ENCODE measurements at regions not wholly inside any gene's neighbourhood (a gene's known extent, or its start where the extent isn't known, plus 50 kb on each side); places are given as distances from the start of the nearest gene placed in this dataset.

- Mint-ChIP-seq H3K36me3 (ENCODE audit: insufficient read depth in 1 of 3, low read depth in 3 of 3) (peaks cover 10 to 24% (median 11%) of the 10 kb centered on the region in 3 experiments), H3K27ac (no peak overlapping the region), H3K27me3 (ENCODE audit: low read depth) (no peaks in the 10 kb centered on the region), H3K4me3 (no peak overlapping the region), H3K9me3 (peaks cover 19% of the 10 kb centered on the region in 2 experiments), H3K4me1 (peaks cover 0 to 10% of the 10 kb centered on the region in 2 experiments; a peak in 3 of 4 replicates)
- DNase-seq: no peak
- H4K8ac ChIP-seq (replicated peaks; ENCODE audit: insufficient read length, low read depth, low read length): no peak overlapping the region
- H2BK20ac ChIP-seq (ENCODE audit: low read depth, low read length, poor library complexity, severe bottlenecking): no peak overlapping the region
- no peak overlapping the region for H4K5ac ChIP-seq (ENCODE audit: insufficient read length, low read depth, low read length)
- H2BK12ac ChIP-seq (ENCODE audit: insufficient read length, low read depth, low read length): no peak overlapping the region
- H3K27me3 ChIP-seq (ENCODE audit: insufficient read depth, low read length): no peaks in the 10 kb centered on the region
- H3K4me2 ChIP-seq (ENCODE audit: insufficient read depth, insufficient read length, low read length): no peak overlapping the region
- H3K79me2 ChIP-seq (ENCODE audit: insufficient read depth, low read length): no peaks in the 10 kb centered on the region
- no peaks in the 10 kb centered on the region for H3K23me2 ChIP-seq (ENCODE audit: insufficient read length, low read depth, low read length, poor library complexity, severe bottlenecking)
- no peak overlapping the region for H2AK5ac ChIP-seq (ENCODE audit: insufficient read length, low read length)
- TF ChIP-seq, protein P1, sequence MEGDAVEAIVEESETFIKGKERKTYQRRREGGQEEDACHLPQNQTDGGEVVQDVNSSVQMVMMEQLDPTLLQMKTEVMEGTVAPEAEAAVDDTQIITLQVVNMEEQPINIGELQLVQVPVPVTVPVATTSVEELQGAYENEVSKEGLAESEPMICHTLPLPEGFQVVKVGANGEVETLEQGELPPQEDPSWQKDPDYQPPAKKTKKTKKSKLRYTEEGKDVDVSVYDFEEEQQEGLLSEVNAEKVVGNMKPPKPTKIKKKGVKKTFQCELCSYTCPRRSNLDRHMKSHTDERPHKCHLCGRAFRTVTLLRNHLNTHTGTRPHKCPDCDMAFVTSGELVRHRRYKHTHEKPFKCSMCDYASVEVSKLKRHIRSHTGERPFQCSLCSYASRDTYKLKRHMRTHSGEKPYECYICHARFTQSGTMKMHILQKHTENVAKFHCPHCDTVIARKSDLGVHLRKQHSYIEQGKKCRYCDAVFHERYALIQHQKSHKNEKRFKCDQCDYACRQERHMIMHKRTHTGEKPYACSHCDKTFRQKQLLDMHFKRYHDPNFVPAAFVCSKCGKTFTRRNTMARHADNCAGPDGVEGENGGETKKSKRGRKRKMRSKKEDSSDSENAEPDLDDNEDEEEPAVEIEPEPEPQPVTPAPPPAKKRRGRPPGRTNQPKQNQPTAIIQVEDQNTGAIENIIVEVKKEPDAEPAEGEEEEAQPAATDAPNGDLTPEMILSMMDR (conservative IDR thresholded peaks at IDR 0.05): no peak
- no peak overlapping the region for H3K14ac ChIP-seq (ENCODE audit: insufficient read depth, low read length)
- no peak overlapping the region for H3K4ac ChIP-seq (ENCODE audit: low read depth, low read length)
- no peaks in the 10 kb centered on the region for H3K4me1 ChIP-seq (ENCODE audit: insufficient read depth, low read length)
- no peak overlapping the region for H3K9ac ChIP-seq (ENCODE audit: extremely low read depth, insufficient read length, low read length)
- H3K56ac ChIP-seq (ENCODE audit: insufficient read length, low read depth, low read length): no peak overlapping the region
- H2BK15ac ChIP-seq (ENCODE audit: low read depth, low read length): no peak overlapping the region
- no CpG with 5 or more reads among the region's 3 CpGs for WGBS (ENCODE audit: extremely low coverage, insufficient read length, low lambda C conversion rate)
- H2BK120ac ChIP-seq (ENCODE audit: low read depth, low read length, poor library complexity, severe bottlenecking): no peak overlapping the region
- H3K79me1 ChIP-seq (ENCODE audit: insufficient read depth, low read depth, low read length, poor library complexity, severe bottlenecking): no peaks in the 10 kb centered on the region
- H4K20me1 ChIP-seq (ENCODE audit: control insufficient read depth, insufficient read depth, insufficient read length): no peaks in the 10 kb centered on the region
- H3T11ph ChIP-seq (ENCODE audit: low read length): no peak overlapping the region
- H4K91ac ChIP-seq (ENCODE audit: insufficient read length, low read depth, low read length): no peak overlapping the region
- no peak overlapping the region for H3K23ac ChIP-seq (ENCODE audit: insufficient read length, low read depth, low read length)
- H2BK5ac ChIP-seq (ENCODE audit: insufficient read length, low read length): no peak overlapping the region
- H3K27ac ChIP-seq (ENCODE audit: insufficient read length, low read depth, low read length): no peak overlapping the region
- no peaks in the 10 kb centered on the region for H3K9me3 ChIP-seq (ENCODE audit: control insufficient read depth, low read depth, low read length)
- no peak overlapping the region for H3K18ac ChIP-seq (ENCODE audit: insufficient read length, low read depth, low read length)
- no peak overlapping the region for H2AFZ ChIP-seq (ENCODE audit: low read length)
Measured at GRCh38 chr9:31290731-31291130, 1093.7 kb upstream of the ACO1 start.

All from H9 (cell line).